Right atrium auricular region (tissue), 2 donors: ENCODE measurements at regions not wholly inside any gene's neighbourhood (a gene's known extent, or its start where the extent isn't known, plus 50 kb on each side); places are given as distances from the start of the nearest gene placed in this dataset.

Source experiments
- DNase-seq: peaks from one replicate; pipeline ENCODE4 v3.0.0-alpha.2; 2019; ENCODE audit warnings: low spot score
- H3K27ac ChIP-seq, 2 donors: fragments of 200-600 bp; sonication (generic); 1 replicate in 1 of 2; 2 replicates in 1 of 2; pipeline ENCODE4 v1.5.1; 2016 to 2019
- H3K27me3 ChIP-seq, 2 donors: fragments of 200-600 bp; sonication (generic); one replicate each; pipeline versions ENCODE4 v1.5.1 to v1.6.0; 2017 to 2019
- H3K36me3 ChIP-seq: fragments of 200-600 bp; sonication (generic); one replicate; pipeline ENCODE4 v1.5.1; 2016
- H3K4me1 ChIP-seq, 2 donors: fragments of 200-600 bp; sonication (generic); one replicate each; pipeline versions ENCODE4 v1.5.1 to v1.6.0; 2017 to 2019
- H3K4me3 ChIP-seq, 2 donors: fragments of 200-600 bp; sonication (generic); 1 replicate in 1 of 2; 2 replicates in 1 of 2; pipeline ENCODE4 v1.5.1; 2017 to 2019; ENCODE audit warnings: mild to moderate bottlenecking in 1 of 2, moderate library complexity in 1 of 2
- H3K9me3 ChIP-seq, 2 donors: fragments of 200-600 bp; sonication (generic); one replicate each; pipeline ENCODE4 v1.5.1; 2019
- TF ChIP-seq, protein P1 (sequence below), 2 donors: fragments of 200-600 bp; sonication (generic); IDR thresholded peaks; one replicate each; pipeline ENCODE4 v1.5.1; 2019; ENCODE audit warnings: antibody characterized with exemption in 2 of 2

DNA sequence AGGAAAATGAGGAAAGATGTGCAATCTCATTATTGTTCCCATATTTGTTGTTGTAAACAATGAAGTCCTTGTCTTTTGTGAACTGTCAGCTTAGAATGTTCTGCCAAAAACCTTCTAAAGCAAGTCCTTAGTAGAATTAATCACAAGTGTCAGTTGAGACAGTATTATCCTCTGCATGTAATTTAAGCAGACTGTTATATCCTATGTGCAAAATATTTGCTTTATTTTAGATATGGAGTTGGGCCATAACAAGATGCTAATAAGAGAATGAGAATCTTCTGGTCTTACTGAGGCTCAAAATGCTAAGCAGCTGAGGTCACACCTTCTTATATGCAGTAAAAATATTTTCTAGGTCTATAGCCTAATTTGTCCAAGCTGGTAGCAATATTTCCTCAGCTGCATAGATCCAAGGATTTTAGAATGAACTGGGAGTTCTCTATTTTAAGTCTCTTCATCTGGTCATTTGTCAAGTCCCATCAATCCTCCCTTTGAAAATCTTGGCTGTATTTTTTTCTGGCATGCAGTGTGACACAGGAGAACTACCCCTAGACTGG is 222.3 kb upstream of the NAV3 start:
- TF ChIP-seq, protein P1, sequence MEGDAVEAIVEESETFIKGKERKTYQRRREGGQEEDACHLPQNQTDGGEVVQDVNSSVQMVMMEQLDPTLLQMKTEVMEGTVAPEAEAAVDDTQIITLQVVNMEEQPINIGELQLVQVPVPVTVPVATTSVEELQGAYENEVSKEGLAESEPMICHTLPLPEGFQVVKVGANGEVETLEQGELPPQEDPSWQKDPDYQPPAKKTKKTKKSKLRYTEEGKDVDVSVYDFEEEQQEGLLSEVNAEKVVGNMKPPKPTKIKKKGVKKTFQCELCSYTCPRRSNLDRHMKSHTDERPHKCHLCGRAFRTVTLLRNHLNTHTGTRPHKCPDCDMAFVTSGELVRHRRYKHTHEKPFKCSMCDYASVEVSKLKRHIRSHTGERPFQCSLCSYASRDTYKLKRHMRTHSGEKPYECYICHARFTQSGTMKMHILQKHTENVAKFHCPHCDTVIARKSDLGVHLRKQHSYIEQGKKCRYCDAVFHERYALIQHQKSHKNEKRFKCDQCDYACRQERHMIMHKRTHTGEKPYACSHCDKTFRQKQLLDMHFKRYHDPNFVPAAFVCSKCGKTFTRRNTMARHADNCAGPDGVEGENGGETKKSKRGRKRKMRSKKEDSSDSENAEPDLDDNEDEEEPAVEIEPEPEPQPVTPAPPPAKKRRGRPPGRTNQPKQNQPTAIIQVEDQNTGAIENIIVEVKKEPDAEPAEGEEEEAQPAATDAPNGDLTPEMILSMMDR (IDR thresholded peaks at IDR 0.05), result no peak
- no peaks in the 10 kb centered on the region for H3K27me3 ChIP-seq
- no peak overlapping the region for H3K4me3 ChIP-seq
- no peak for DNase-seq
- H3K36me3 ChIP-seq, result no peaks in the 10 kb centered on the region
- H3K27ac ChIP-seq, result no peak overlapping the region
- H3K4me1 ChIP-seq, result peaks cover 0 to 6% of the 10 kb centered on the region in 2 donors
- no peaks in the 10 kb centered on the region for H3K9me3 ChIP-seq

DNA sequence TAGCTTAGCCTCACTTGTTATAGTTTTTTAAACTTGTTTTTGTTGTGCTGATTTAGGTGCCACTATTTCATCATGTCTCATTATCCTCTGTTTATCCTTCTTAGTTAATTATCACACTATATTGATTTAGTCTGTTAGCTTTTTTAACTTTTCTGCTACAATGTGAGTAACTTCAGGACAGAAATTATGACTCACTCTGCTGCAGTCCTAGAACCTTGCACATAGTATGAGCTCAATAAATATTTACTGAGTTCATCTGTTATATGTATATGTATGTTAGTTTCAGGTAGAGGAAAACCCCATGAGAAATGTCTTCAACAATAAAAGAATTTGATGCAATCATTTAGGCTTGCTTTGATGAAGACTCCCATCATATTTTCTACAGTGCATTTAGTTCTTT is 224.3 kb upstream of the NAV3 start:
- no peak for DNase-seq
- no peaks in the 10 kb centered on the region for H3K9me3 ChIP-seq
- TF ChIP-seq, protein P1 (IDR thresholded peaks at IDR 0.05), result no peak

DNA sequence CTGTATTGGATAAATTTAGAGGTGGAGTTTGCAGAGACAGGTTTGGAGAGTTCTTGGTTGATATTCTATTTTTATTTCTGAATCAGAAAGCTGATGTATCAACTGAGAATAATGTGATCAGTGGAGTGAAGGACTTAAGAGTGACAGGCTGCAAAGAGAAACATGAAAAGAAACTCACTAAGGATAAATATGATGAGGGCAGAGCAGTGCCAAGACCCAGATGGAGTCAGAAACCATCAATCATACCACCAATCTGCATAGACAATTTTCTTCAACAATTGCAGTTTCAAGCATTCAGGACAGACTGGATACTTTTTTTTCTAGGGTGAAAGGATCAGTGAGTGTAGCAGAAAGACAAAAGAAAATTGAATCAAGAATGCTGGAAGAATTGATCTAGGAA is 226.7 kb upstream of the NAV3 start:
- peaks cover 0 to 6% of the 10 kb centered on the region in 2 donors for H3K4me1 ChIP-seq
- H3K9me3 ChIP-seq, result no peaks in the 10 kb centered on the region
- H3K4me3 ChIP-seq, result no peak overlapping the region
- H3K27ac ChIP-seq, result no peak overlapping the region
- H3K36me3 ChIP-seq, result no peaks in the 10 kb centered on the region
- TF ChIP-seq, protein P1 (IDR thresholded peaks at IDR 0.05), result no peak
- no peaks in the 10 kb centered on the region for H3K27me3 ChIP-seq
- DNase-seq, result no peak

More for the DNA sequence above, 224.3 kb upstream of the NAV3 start:
- H3K36me3 ChIP-seq, result no peaks in the 10 kb centered on the region
- H3K27me3 ChIP-seq, result no peaks in the 10 kb centered on the region
- H3K4me3 ChIP-seq, result no peak overlapping the region
- H3K27ac ChIP-seq, result no peak overlapping the region
- peaks cover 0 to 6% of the 10 kb centered on the region in 2 donors for H3K4me1 ChIP-seq

DNA sequence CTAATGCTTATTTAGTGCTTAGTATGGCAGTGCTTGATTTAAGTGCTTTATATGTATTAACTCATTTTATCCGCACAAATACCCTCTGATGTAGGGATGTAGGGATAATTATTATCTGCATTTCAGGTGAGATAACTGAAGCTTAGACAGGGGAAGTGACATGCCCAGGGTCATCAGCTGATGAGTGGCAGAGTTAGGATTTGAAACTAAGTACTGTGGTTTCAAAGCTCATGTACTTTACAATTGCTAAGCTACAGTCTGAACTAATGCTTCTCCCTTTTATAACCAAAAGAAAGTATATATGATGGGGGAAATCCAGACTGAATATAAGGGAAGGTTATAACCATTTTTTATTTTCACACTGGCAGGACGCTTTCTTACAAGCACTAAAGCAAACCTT is 229.6 kb upstream of the NAV3 start:
- TF ChIP-seq, protein P1 (IDR thresholded peaks at IDR 0.05), result no peak
- Histone ChIP-seq H3K36me3 (no peaks in the 10 kb centered on the region), H3K4me3 (no peak overlapping the region)

DNA sequence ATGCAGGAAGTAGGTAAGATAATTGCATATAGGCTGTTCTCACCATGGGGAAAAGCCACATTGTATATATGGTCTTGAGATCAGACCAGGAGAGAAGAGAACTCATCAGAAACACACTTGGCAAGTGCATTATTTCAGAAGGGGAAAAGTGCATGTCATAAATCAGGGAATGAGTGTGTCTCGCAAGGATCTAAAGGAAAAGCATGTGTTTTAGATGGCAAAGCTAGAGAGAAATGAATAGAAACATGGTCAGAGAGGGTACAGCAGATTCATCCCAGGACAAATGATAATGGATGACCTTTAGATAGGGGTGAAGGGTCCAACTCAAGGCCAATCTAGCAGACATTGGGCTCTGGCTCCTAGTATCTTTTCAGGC is 230.2 kb upstream of the NAV3 start:
- DNase-seq, result no peak
- Histone ChIP-seq H3K36me3 (no peaks in the 10 kb centered on the region), H3K9me3 (no peaks in the 10 kb centered on the region), H3K4me1 (no peaks in the 10 kb centered on the region), H3K27me3 (no peaks in the 10 kb centered on the region), H3K27ac (no peak overlapping the region), H3K4me3 (no peak overlapping the region)
- TF ChIP-seq, protein P1 (IDR thresholded peaks at IDR 0.05), result no peak

More for the DNA sequence above, 229.6 kb upstream of the NAV3 start:
- DNase-seq, result no peak
- H3K4me1 ChIP-seq, result no peaks in the 10 kb centered on the region
- no peaks in the 10 kb centered on the region for H3K27me3 ChIP-seq
- H3K9me3 ChIP-seq, result no peaks in the 10 kb centered on the region
- no peak overlapping the region for H3K27ac ChIP-seq

DNA sequence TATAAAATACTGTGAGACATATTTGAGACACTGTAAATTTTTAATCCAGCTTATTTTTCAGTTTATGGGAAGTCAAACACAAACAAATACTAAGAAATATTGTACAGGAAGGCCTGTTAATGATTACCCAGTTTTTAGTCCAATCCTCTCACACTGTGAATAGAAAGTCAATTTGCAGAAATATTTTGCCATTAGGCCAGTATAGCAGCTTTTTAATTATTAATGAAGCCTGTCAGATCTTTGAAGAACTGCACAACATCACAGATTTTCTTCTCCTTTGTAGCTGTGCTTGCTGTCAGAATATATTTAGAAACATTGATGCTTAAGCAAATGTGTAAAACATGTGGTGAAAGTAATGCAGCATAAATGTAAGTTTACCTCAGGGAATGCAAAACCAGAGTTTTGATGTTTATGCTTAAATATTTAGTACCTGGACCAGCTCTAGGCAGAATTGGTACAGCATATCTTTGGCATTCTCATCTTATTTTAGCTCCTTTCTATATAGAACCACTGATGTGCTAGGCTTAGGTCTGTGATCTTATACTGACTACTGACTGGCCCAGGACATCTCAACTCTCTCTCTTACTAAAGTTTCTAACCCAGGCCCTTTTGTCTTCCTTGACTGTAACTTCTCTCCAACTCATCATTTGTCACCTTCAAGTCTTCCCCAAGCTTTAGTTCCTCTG is 230.8 kb upstream of the NAV3 start:
- TF ChIP-seq, protein P1 (IDR thresholded peaks at IDR 0.05), result no peak
- Histone ChIP-seq H3K4me3 (no peak overlapping the region), H3K9me3 (no peaks in the 10 kb centered on the region), H3K36me3 (no peaks in the 10 kb centered on the region), H3K27me3 (no peaks in the 10 kb centered on the region), H3K4me1 (no peaks in the 10 kb centered on the region), H3K27ac (no peak overlapping the region)
- no peak for DNase-seq
